Calu3 (cell line): ENCODE measurements at regions not wholly inside any gene's neighbourhood (a gene's known extent, or its start where the extent isn't known, plus 50 kb on each side); places are given as distances from the start of the nearest gene placed in this dataset.

Experiments
- BruUV-seq: library from RNA; stranded (reverse); fragments of 400-500 nt; replicated peaks from 2 replicates; lab custom pipeline; 2021; lab: Mats Ljungman, UMichigan
- CTCF ChIA-PET: fragments of 300-600 bp; sonication (Branson Sonifier 250); formaldehyde crosslinking; loops from one replicate; lab custom pipeline; 2022; ENCODE audit warnings: antibody characterized with exemption; lab: Charles Lee
- DNase-seq: peaks from one replicate; pipeline ENCODE4 v3.0.0; 2022
- H3K27ac Mint-ChIP-seq: one replicate; pipeline ENCODE4 v1.8.0; 2022; ENCODE audit warnings: mixed read lengths; ENCODE audit not compliant: unreplicated experiment
- H3K27me3 Mint-ChIP-seq: one replicate; pipeline ENCODE4 v1.8.0; 2022; ENCODE audit warnings: mixed read lengths; ENCODE audit not compliant: unreplicated experiment
- H3K36me3 Mint-ChIP-seq: one replicate; pipeline ENCODE4 v1.8.0; 2022; ENCODE audit warnings: mild to moderate bottlenecking, moderate library complexity, mixed read lengths; ENCODE audit not compliant: insufficient read depth, unreplicated experiment
- H3K4me1 Mint-ChIP-seq: one replicate; pipeline ENCODE4 v1.8.0; 2022; ENCODE audit warnings: mild to moderate bottlenecking, low read depth, mixed read lengths; ENCODE audit not compliant: unreplicated experiment
- H3K4me3 Mint-ChIP-seq: one replicate; pipeline ENCODE4 v1.8.0; 2022; ENCODE audit warnings: mild to moderate bottlenecking, low read depth, moderate library complexity, mixed read lengths; ENCODE audit not compliant: unreplicated experiment
- H3K9me3 Mint-ChIP-seq: one replicate; pipeline ENCODE4 v1.8.0; 2022; ENCODE audit warnings: low read depth, mixed read lengths; ENCODE audit not compliant: unreplicated experiment
- CTCF ChIP-seq: fragments of 200-600 bp; IDR thresholded peaks from one replicate; pipeline ENCODE4 v1.8.0; 2022; ENCODE audit warnings: antibody characterized with exemption; ENCODE audit not compliant: unreplicated experiment
- intact Hi-C: fragments of 100-400 bp; cut with micrococcal nuclease; formaldehyde crosslinking; loops from one replicate; pipeline ENCODE4 v1.10.0; 2022; ENCODE audit not compliant: unreplicated experiment

GRCh38 chr2:156147594-156148330 lies 184.8 kb downstream of the NR4A2 start:
- CTCF ChIA-PET, result interaction anchor here (0.5 to 1.0 kb wide), 2 partner anchors 48 to 1450 kb away, joined by 3 to 6 read pairs; no protein-coding TSS in a partner anchor
- Mint-ChIP-seq H3K4me1 (peaks cover 8% of the 10 kb centered on the region), H3K27ac (no peak overlapping the region), H3K4me3 (no peak overlapping the region), H3K36me3 (no peaks in the 10 kb centered on the region), H3K9me3 (no peaks in the 10 kb centered on the region), H3K27me3 (no peaks in the 10 kb centered on the region)
- BruUV-seq, result no TSS peak
- intact Hi-C loops, result no loop called here
- no peak for TF ChIP-seq CTCF
- DNase-seq, result no peak

GRCh38 chr2:156145976-156146375 lies 186.5 kb downstream of the NR4A2 start:
- no peak overlapping the region for H3K4me3 Mint-ChIP-seq
- no peaks in the 10 kb centered on the region for H3K27me3 Mint-ChIP-seq
- peaks cover 8% of the 10 kb centered on the region for H3K4me1 Mint-ChIP-seq
- CTCF ChIA-PET, result no interaction called here
- H3K27ac Mint-ChIP-seq, result no peak overlapping the region
- no peak for DNase-seq
- intact Hi-C loops, result no loop called here
- no peaks in the 10 kb centered on the region for H3K9me3 Mint-ChIP-seq
- no TSS peak for BruUV-seq
- no peaks in the 10 kb centered on the region for H3K36me3 Mint-ChIP-seq
- TF ChIP-seq CTCF, result no peak

GRCh38 chr2:156145469-156145868 lies 187.1 kb downstream of the NR4A2 start:
- Mint-ChIP-seq H3K4me3 (no peak overlapping the region), H3K4me1 (peaks cover 8% of the 10 kb centered on the region), H3K27ac (no peak overlapping the region), H3K9me3 (no peaks in the 10 kb centered on the region), H3K27me3 (no peaks in the 10 kb centered on the region), H3K36me3 (no peaks in the 10 kb centered on the region)
- CTCF ChIA-PET, result no interaction called here
- BruUV-seq, result no TSS peak
- TF ChIP-seq CTCF, result no peak
- no peak for DNase-seq
- intact Hi-C loops, result no loop called here

GRCh38 chr2:156136566-156136965 lies 196.0 kb downstream of the NR4A2 start:
- no peak for TF ChIP-seq CTCF
- intact Hi-C loops, result no loop called here
- no peaks in the 10 kb centered on the region for H3K27me3 Mint-ChIP-seq
- no peak for DNase-seq
- no peak overlapping the region for H3K4me3 Mint-ChIP-seq
- no peaks in the 10 kb centered on the region for H3K4me1 Mint-ChIP-seq
- H3K9me3 Mint-ChIP-seq, result no peaks in the 10 kb centered on the region
- CTCF ChIA-PET, result no interaction called here
- BruUV-seq, result no TSS peak
- no peaks in the 10 kb centered on the region for H3K36me3 Mint-ChIP-seq
- no peak overlapping the region for H3K27ac Mint-ChIP-seq
